GM18505 (cell line): ENCODE measurements at regions not wholly inside any gene's neighbourhood (a gene's known extent, or its start where the extent isn't known, plus 50 kb on each side); places are given as distances from the start of the nearest gene placed in this dataset.

Experiments used
- ATAC-seq: cut with Tn5 transposase; IDR thresholded peaks from one replicate; pipeline ENCODE4 v1.9.1; 2021; ENCODE audit not compliant: unreplicated experiment
- POLR2A ChIP-seq: IDR thresholded peaks from 4 replicates; pipeline ENCODE4 v1.6.1; 2011; ENCODE audit warnings: borderline replicate concordance; ENCODE audit not compliant: insufficient read depth, insufficient read length; ENCODE audit errors: extremely low read depth

DNA sequence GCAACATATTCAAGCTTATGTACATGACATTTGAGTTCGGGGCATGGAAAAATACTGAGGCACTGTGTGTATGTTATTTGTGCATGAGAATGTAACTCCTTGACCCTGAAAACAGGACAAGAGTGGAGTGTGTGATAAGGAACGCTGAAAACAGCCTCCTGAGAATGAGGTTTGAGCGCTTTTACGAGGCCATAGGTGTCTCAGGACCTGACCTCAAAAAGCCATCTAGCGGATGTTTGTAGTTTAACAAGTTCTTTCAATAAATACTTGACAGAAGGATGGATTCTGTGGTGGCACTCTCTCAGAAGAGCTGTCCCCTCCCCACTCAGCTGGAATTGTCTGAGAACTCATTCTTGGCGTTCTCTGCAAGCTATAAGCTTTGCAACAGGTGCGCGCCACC is 350.5 kb upstream of the TMTC1 start:
- no peak for ATAC-seq

DNA sequence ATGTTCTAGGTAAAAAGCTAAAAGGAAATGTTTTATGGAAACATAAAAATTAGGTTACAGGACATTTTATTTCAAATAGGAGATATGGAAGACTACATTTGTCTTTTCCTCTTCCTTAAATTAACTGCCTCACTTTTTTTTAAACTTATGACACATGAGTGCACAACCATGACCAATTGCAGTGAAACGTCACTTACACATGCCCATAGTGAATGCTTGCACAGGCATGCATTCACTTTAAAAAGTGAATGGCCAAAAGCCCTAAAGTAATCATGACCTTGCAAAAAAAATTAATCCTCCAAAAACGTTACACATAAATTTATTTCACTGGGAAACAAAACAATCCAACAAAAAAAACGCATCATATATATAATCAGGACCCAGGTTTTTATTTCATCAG is 343.2 kb upstream of the TMTC1 start:
- no peak for ATAC-seq

More for the DNA sequence above, 350.5 kb upstream of the TMTC1 start:
- no peak for TF ChIP-seq POLR2A

DNA sequence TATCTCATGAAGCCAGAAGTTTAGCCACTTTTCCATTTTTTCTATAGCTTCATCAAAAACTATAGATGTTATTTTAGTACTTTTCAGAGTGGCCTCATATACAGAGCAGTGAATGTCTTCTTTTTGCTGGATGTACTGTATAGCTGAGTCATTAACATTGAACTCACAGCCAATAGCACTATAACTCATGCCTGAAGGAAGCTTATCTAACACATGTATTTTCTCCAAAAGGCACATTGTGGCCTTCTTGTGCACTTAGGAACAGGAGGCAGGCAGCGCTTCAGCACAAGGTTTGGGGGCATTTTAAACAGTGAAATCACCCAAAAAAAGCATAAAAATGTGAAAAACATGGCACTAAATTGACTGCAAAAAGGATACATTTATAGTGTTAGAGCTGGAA is 336.8 kb upstream of the TMTC1 start:
- no peak for TF ChIP-seq POLR2A
- ATAC-seq, result no peak

More for the DNA sequence above, 343.2 kb upstream of the TMTC1 start:
- no peak for TF ChIP-seq POLR2A

DNA sequence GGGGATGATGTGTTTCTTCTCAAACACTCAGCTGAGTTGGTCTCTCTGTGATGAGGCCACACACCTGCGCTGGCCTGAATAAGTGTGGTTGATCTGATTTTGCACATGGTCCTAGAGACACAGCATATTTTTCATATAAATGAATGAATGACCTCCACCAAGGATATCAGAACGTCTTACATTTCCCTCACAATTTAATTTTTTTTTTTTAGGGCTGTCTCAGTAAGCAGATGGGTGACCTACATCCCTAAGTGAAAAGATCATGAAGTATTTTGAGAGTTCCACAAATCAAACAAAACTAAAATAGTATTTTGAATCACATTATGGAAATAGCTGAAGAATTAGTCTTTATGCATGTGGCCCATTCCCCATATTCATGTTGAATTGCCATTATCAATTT is 333.7 kb upstream of the TMTC1 start:
- TF ChIP-seq POLR2A, result no peak
- no peak for ATAC-seq

DNA sequence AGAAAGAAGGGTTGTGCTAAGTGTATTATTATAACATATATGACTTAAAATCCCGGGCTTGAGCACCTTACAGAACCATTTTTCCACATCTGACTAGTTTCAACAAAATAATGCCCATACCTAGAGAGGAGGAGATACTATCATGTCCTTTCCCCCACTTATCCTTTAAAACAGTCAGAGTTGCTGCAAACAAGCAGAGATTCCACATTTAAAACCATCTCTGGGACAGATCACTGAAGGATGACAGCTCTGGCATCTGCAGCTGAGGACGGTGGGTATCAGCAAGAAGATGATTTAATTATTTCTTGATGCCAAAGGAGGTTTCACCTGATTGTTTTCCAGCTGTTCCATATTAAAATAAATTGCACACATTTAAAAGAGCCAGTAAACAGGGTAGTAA is 328.0 kb upstream of the TMTC1 start:
- ATAC-seq, result no peak
- TF ChIP-seq POLR2A, result no peak

DNA sequence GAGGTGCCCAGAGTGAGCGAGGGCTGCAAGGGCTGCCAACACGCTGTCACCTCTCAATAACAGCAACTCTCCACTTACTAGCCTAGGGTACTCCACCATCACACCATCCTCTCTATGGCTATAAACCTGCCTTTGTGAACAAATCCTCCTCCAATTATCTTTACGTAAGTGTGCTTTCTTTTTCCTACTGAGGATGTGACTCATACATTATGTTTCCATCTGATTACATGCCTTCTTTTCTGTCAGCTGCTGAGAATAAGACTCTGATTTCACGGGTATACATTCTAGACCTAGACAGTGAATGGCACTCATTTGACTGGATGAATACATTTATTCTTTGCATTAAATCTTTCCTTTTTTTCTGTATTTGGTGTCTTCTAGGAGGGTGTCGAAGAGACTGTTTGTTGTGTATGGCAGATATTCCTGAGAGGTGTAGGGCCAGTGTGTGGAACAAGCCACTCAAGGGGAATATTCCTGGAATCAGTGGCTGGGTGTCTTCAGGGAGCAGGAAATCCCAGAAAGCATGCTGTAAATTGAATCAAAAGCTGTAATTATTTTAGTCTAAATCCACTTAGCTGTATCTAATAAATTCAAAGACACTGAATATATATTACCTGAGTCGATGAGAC is 327.3 kb upstream of the TMTC1 start:
- TF ChIP-seq POLR2A, result no peak

DNA sequence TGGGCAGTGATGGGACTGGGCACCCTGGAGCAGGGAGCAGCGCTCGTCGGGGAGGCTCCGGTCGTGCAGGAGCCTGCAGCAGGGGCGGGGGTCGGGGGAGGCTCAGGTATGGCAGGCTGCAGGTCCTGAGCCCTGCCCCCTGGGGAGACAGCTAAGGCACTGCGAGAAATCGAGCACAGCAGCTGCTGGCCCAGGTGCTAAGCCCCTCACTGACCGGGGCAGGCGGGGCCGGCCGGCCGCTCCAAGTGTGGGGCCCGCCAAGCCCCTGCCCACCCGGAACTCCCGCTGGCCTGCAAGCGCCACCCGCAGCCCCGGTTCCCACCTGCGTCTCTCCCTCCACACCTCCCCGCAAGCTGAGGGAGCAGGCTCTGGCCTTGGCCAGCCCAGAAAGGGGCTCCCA is 326.8 kb upstream of the TMTC1 start:
- TF ChIP-seq POLR2A, result no peak

More for the DNA sequence above, 327.3 kb upstream of the TMTC1 start:
- no peak for ATAC-seq

DNA sequence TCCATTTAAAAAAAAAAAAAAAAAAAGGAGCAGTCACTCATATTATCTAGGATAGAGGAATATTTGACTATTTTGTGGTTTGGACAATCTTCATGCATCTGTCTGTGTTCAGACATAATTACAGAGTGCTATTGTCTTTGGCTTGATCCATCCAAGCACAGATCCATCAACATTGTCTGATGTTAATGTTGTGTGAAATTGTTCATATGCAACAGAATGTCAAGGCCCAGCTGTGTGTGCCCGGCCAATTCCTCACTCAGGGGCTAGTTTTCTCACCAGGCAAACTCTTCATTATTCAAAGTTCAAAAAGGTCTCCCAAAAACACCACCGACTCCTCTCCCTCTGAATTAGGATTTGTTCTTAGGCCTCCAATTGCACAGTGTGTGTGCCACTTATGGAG is 324.9 kb upstream of the TMTC1 start:
- ATAC-seq, result no peak
- no peak for TF ChIP-seq POLR2A

More for the DNA sequence above, 326.8 kb upstream of the TMTC1 start:
- ATAC-seq, result no peak

DNA sequence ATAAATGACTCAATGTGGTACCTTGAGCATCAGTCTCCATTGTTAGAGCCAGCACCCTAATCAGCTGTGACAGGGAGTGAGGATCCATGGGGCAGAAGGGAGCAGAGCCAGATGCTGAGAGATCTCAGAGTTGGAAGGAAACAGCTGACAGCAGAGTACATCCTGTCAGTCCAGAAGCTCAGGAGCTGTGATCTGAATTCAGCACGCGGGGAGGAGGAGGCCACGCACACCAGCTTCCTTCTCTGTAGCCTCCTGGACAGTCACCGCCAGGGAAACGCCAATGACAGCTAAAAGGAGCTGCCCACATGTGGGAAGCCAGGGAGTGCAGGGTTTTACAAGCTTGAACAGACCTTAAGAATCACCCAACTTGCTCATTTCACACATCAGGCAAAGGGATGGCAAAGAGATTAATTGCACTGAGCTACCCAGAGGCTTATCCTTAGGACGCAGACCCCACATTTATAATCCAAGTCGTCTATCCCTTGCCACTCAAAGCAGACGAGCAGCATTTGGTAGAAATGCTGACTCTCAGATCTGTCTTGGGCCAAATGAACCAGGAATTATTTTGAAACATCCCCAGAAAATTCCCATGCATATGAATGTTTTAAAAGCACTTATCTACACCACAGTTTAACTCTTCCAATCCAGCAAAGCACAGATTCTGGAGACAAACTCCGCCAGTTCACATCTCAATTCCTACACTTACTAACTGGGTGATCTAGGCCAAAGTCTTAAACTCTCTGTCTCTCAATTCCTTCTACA is 322.6 kb upstream of the TMTC1 start:
- no peak for ATAC-seq
- TF ChIP-seq POLR2A, result no peak

DNA sequence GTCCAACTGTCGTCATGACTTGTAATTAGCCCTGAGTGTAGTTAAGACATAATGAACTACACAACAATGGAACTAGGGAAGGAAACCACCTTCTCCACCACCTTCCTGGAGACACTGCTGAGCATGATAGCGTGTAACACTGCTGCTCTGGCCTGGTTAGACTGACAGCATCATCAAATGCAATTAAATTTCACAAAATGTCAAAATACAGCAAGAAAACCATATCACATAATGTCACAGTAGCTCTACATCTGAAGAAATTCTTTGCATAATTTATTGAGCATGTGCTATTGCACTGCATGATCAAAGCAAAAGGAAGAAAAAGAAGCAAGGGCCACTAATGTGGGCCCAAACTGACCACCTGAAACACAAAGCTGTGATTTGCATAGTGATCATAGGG is 321.8 kb upstream of the TMTC1 start:
- ATAC-seq, result no peak
- TF ChIP-seq POLR2A, result no peak

DNA sequence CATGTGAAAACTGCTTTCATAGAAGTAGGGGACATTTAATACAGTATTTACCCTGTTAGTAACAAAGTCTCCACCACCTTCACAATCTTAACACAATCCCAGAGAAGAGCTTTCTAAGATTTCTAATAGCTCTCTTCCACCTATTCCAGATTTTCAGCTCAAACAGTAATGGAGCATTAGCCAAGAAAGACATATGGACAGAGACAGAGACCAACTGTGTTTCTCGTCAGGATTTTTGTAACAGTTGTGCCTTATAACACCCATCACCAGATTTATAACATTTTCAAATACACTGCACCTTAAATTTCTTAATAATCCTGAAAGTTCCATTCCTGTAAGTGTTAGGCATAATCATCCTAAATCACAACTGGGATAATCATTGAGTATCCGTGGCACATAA is 321.2 kb upstream of the TMTC1 start:
- ATAC-seq, result no peak

DNA sequence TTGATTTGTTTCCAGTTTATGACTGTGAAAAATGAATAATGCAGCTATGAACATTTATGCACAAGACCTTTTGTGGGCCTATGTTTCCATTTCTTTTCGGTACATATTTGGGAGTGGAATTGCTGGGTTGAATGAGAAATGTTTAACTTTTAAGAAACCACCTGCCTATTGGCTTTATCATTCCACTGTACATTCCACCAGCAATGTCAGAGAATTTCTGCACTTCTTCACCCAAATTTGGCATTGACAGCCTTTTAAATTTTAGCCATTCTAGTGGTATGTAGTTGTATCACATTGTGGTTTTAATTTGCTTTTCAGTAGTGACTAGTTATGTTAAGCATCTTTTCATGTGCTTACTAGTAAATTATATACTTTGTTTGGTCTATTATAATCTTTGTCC is 317.0 kb upstream of the TMTC1 start:
- no peak for TF ChIP-seq POLR2A
- no peak for ATAC-seq

More for the DNA sequence above, 321.2 kb upstream of the TMTC1 start:
- TF ChIP-seq POLR2A, result no peak

DNA sequence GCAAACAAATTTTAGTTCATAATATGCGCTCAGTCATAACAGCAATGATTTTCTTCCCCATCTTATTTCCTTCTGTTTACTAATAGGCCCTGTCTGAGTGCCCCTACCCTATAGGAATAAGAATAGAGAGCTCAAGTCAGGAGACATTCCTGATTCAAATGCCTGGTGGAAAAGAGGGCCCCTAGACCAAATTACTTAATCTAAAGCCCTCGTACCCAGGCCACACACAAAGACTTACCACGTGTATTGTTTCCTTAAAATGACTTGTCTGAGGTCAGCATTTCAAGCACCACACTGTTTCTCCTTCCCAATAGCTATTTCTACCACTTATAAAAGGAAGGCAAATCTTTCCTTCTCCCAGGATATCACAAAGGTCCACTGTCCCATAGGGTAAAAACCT is 314.9 kb upstream of the TMTC1 start:
- TF ChIP-seq POLR2A, result no peak
- no peak for ATAC-seq

DNA sequence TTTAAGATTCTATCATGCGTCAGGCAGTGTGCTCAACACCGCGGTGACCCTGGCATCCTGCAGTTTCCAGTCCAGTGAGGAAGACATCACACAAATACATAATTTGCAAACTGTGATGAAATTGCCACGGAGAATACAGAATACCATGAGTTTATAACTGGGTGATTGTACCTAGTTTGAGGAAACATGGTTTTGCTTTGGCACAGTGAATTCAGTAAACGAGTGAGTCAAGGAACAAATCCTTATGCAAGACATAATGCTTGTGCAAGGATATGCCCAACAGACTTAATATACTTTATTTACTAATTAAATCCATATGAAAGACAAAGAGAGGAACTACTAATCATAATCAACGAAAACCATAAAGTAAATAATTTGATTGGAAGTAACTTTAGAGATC is 311.8 kb upstream of the TMTC1 start:
- ATAC-seq, result no peak

More for the DNA sequence above, 311.8 kb upstream of the TMTC1 start:
- TF ChIP-seq POLR2A, result no peak
